MM.1S (cell line): ENCODE measurements at regions not wholly inside any gene's neighbourhood (a gene's known extent, or its start where the extent isn't known, plus 50 kb on each side); places are given as distances from the start of the nearest gene placed in this dataset.

ENCODE experiments used
- DNase-seq: peaks from one replicate; pipeline ENCODE4 v3.0.0-alpha.2; 2015
- H2AFZ ChIP-seq: fragments of 300-600 bp; sonication (generic); 2 replicates; pipeline ENCODE4 v1.6.0; 2016; ENCODE audit warnings: antibody characterized with exemption, low read length
- H3F3A ChIP-seq: fragments of 300-600 bp; sonication (generic); 2 replicates; pipeline ENCODE4 v1.6.1; 2016; ENCODE audit warnings: mild to moderate bottlenecking, antibody characterized with exemption, low read length, moderate library complexity, mixed read lengths; ENCODE audit not compliant: insufficient read depth
- H3K27ac ChIP-seq: fragments of 300-600 bp; sonication (generic); 2 replicates; pipeline ENCODE4 v1.5.1; 2016; ENCODE audit warnings: mild to moderate bottlenecking, low read length
- H3K27me3 ChIP-seq: fragments of 300-600 bp; sonication (generic); replicated peaks from 2 replicates; pipeline ENCODE4 v1.6.0; 2016; ENCODE audit warnings: low read length; ENCODE audit not compliant: insufficient read depth
- H3K36me3 ChIP-seq: fragments of 300-600 bp; sonication (generic); replicated peaks from 2 replicates; pipeline ENCODE4 v1.6.1; 2016; ENCODE audit warnings: mild to moderate bottlenecking, low read length, mixed read lengths; ENCODE audit not compliant: insufficient read depth
- H3K4me1 ChIP-seq: fragments of 300-600 bp; sonication (generic); 2 replicates; pipeline ENCODE4 v1.6.1; 2016; ENCODE audit warnings: low read length, mixed read lengths
- H3K4me2 ChIP-seq: fragments of 300-600 bp; sonication (generic); 2 replicates; pipeline ENCODE4 v1.6.0; 2016; ENCODE audit warnings: low read depth, low read length
- H3K4me3 ChIP-seq: fragments of 300-600 bp; sonication (generic); 2 replicates; pipeline ENCODE4 v1.5.1; 2016; ENCODE audit warnings: low read length, mixed read lengths
- H3K79me2 ChIP-seq: fragments of 300-600 bp; sonication (generic); 2 replicates; pipeline ENCODE4 v1.6.1; 2016; ENCODE audit warnings: mixed run types, low read length, mixed read lengths
- H3K9ac ChIP-seq: fragments of 300-600 bp; sonication (generic); 2 replicates; pipeline ENCODE4 v1.6.1; 2016; ENCODE audit warnings: low read length, mixed read lengths
- H3K9me2 ChIP-seq: fragments of 300-600 bp; sonication (generic); replicated peaks from 2 replicates; pipeline ENCODE4 v1.6.1; 2016; ENCODE audit warnings: mild to moderate bottlenecking, low read length, mixed read lengths; ENCODE audit not compliant: insufficient read depth
- H3K9me3 ChIP-seq: fragments of 300-600 bp; sonication (generic); replicated peaks from 2 replicates; pipeline ENCODE4 v1.6.1; 2016; ENCODE audit warnings: mild to moderate bottlenecking, low read length, mixed read lengths; ENCODE audit not compliant: insufficient read depth
- H4K20me1 ChIP-seq: fragments of 300-600 bp; sonication (generic); 2 replicates; pipeline ENCODE4 v1.6.1; 2016; ENCODE audit warnings: mild to moderate bottlenecking, low read length, moderate library complexity, mixed read lengths; ENCODE audit not compliant: insufficient read depth
- EZH2 ChIP-seq: fragments of 300-600 bp; sonication (generic); optimal IDR thresholded peaks from 2 replicates; pipeline ENCODE3; 2017; ENCODE audit warnings: low read depth, mild to moderate bottlenecking, antibody characterized with exemption, low read length, mixed read lengths
- EZH2phosphoT487 ChIP-seq: fragments of 300-600 bp; sonication (generic); IDR thresholded peaks from 2 replicates; pipeline ENCODE4 v1.6.1; 2018; ENCODE audit warnings: antibody characterized with exemption, low read length
- TF ChIP-seq, protein P1 (sequence below): fragments of 300-600 bp; sonication (generic); IDR thresholded peaks from 2 replicates; pipeline ENCODE4 v1.5.1; 2016; ENCODE audit warnings: antibody characterized with exemption, low read length, mixed read lengths

DNA sequence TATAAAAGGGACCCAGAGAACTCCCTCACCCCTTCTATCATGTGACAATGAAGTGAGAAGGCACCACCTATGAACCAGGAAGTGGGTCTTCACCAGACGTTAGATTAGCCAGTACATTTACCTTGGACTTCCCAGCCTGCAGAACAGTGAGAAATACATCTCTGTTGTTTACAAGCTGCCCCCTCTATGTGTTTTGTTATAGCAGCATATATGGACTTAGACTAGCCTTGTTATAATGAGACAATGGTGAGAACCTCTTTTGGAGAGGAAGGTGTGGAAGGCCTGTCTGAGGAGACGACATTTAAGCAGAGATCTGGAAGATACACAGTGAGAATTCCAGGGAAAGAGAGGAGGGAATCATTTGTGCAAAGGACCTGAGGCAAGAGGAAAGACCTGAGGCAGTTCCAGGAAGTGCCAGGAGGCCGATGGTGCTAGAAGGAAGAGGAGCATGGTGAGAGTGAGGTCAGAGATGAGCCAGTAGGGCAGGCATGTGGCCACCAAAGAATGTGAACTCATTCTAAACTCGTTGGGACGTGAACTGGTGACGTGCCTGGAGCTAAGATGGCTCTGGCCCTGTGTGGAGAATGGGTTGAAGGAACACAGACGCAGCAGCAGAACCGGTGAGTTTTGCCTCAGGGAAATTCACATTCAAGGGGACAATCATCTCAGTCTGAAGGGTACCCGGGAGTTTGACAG lies 98.9 kb upstream of the IRF2BP2 start:
- no peaks in the 10 kb centered on the region for H3K79me2 ChIP-seq
- H2AFZ ChIP-seq, result no peak overlapping the region
- no peaks in the 10 kb centered on the region for H3K9me2 ChIP-seq
- no peak overlapping the region for H3K4me3 ChIP-seq
- no peaks in the 10 kb centered on the region for H3K27me3 ChIP-seq
- no peak overlapping the region for H3K4me2 ChIP-seq
- no peak overlapping the region for H3K9ac ChIP-seq
- no peaks in the 10 kb centered on the region for H3K9me3 ChIP-seq
- DNase-seq, result no peak
- H3K36me3 ChIP-seq, result no peaks in the 10 kb centered on the region
- no peaks in the 10 kb centered on the region for H4K20me1 ChIP-seq
- TF ChIP-seq EZH2 (no peak), EZH2phosphoT487 (no peak)
- TF ChIP-seq, protein P1, sequence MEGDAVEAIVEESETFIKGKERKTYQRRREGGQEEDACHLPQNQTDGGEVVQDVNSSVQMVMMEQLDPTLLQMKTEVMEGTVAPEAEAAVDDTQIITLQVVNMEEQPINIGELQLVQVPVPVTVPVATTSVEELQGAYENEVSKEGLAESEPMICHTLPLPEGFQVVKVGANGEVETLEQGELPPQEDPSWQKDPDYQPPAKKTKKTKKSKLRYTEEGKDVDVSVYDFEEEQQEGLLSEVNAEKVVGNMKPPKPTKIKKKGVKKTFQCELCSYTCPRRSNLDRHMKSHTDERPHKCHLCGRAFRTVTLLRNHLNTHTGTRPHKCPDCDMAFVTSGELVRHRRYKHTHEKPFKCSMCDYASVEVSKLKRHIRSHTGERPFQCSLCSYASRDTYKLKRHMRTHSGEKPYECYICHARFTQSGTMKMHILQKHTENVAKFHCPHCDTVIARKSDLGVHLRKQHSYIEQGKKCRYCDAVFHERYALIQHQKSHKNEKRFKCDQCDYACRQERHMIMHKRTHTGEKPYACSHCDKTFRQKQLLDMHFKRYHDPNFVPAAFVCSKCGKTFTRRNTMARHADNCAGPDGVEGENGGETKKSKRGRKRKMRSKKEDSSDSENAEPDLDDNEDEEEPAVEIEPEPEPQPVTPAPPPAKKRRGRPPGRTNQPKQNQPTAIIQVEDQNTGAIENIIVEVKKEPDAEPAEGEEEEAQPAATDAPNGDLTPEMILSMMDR, result no peak
- no peaks in the 10 kb centered on the region for H3F3A ChIP-seq
- H3K27ac ChIP-seq, result no peak overlapping the region
- no peaks in the 10 kb centered on the region for H3K4me1 ChIP-seq

DNA sequence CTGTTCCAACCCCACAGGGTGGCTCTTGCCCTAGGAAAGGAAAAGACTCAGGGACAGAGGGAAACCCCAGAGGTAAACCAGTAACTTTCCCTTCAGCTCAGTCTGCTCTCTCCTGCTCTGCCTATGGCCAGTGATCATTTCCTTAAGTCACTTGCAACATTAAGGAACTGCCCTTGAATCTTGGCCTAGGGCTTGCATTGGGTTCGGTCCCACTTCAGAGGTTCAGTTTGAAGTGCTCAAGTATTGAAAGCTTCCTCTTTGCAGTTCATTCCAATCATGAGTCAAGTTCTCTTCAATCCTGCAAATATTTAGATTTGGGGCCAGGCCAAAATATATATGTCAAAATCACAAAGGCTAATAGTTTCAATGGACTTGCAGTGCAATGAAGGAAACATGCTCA lies 97.7 kb upstream of the IRF2BP2 start:
- no peaks in the 10 kb centered on the region for H3K4me1 ChIP-seq
- no peaks in the 10 kb centered on the region for H3K9me3 ChIP-seq
- no peak overlapping the region for H3K27ac ChIP-seq
- H3F3A ChIP-seq, result no peaks in the 10 kb centered on the region
- no peaks in the 10 kb centered on the region for H3K9me2 ChIP-seq
- no peak overlapping the region for H3K4me3 ChIP-seq
- no peaks in the 10 kb centered on the region for H3K27me3 ChIP-seq
- H3K9ac ChIP-seq, result no peak overlapping the region
- H3K79me2 ChIP-seq, result no peaks in the 10 kb centered on the region
- no peak for TF ChIP-seq EZH2
- TF ChIP-seq EZH2phosphoT487, result no peak
- TF ChIP-seq, protein P1, result no peak
- DNase-seq, result no peak
- H3K36me3 ChIP-seq, result no peaks in the 10 kb centered on the region
- no peaks in the 10 kb centered on the region for H4K20me1 ChIP-seq
- H3K4me2 ChIP-seq, result no peak overlapping the region
- no peak overlapping the region for H2AFZ ChIP-seq

DNA sequence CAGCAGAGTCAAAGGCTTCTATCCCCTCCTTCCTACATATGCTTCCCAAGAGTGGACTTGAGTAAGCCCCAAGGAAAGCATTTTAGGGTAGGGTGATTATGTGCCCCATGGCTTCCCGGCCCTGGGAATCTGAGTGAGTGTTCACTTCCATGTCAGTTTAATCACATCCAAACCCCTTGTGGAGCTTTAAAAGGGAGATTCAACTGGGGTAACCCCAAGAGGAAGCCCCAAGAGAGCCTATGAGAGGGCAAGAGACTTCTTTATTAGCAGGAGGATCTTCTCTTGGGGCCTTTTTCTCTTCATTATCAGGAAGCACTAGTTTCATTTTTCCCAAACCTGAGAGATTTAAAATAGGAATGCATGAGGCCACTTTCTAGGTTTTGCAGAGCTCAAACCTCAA lies 97.0 kb upstream of the IRF2BP2 start:
- H4K20me1 ChIP-seq, result no peaks in the 10 kb centered on the region
- H3K9me3 ChIP-seq, result no peaks in the 10 kb centered on the region
- H3K27me3 ChIP-seq, result no peaks in the 10 kb centered on the region
- no peak overlapping the region for H2AFZ ChIP-seq
- no peak overlapping the region for H3K4me2 ChIP-seq
- no peaks in the 10 kb centered on the region for H3K4me1 ChIP-seq
- H3K9me2 ChIP-seq, result no peaks in the 10 kb centered on the region
- TF ChIP-seq EZH2, result no peak
- TF ChIP-seq EZH2phosphoT487, result no peak
- TF ChIP-seq, protein P1, result no peak
- H3K79me2 ChIP-seq, result no peaks in the 10 kb centered on the region
- H3K36me3 ChIP-seq, result no peaks in the 10 kb centered on the region
- H3F3A ChIP-seq, result no peaks in the 10 kb centered on the region
- no peak overlapping the region for H3K4me3 ChIP-seq
- no peak for DNase-seq
- H3K27ac ChIP-seq, result no peak overlapping the region
- no peak overlapping the region for H3K9ac ChIP-seq
